ENCODE measurements at regions not wholly inside any gene's neighbourhood (a gene's known extent, or its start where the extent isn't known, plus 50 kb on each side); places are given as distances from the start of the nearest gene placed in this dataset.

GRCh38 chr20:39298121-39298520 lies 336.0 kb downstream of the DHX35 start (continued):
- TF ChIP-seq PRDM2 (tag by site-specific recombination; IDR thresholded peaks at IDR 0.05; ENCODE audit: borderline replicate concordance) = no peak
- no peak for TF ChIP-seq ZNF157 (tag by site-specific recombination; IDR thresholded peaks at IDR 0.05)
- TF ChIP-seq ZNF830 (tag by site-specific recombination; IDR thresholded peaks at IDR 0.05; ENCODE audit: low read depth) = no peak
- TF ChIP-seq ELK4 (IDR thresholded peaks at IDR 0.05; ENCODE audit: borderline replicate concordance, low read depth, low read length) = no peak
- no peak for TF ChIP-seq ZNF639 (tag by site-specific recombination; IDR thresholded peaks at IDR 0.05)
- TF ChIP-seq, protein P1, sequence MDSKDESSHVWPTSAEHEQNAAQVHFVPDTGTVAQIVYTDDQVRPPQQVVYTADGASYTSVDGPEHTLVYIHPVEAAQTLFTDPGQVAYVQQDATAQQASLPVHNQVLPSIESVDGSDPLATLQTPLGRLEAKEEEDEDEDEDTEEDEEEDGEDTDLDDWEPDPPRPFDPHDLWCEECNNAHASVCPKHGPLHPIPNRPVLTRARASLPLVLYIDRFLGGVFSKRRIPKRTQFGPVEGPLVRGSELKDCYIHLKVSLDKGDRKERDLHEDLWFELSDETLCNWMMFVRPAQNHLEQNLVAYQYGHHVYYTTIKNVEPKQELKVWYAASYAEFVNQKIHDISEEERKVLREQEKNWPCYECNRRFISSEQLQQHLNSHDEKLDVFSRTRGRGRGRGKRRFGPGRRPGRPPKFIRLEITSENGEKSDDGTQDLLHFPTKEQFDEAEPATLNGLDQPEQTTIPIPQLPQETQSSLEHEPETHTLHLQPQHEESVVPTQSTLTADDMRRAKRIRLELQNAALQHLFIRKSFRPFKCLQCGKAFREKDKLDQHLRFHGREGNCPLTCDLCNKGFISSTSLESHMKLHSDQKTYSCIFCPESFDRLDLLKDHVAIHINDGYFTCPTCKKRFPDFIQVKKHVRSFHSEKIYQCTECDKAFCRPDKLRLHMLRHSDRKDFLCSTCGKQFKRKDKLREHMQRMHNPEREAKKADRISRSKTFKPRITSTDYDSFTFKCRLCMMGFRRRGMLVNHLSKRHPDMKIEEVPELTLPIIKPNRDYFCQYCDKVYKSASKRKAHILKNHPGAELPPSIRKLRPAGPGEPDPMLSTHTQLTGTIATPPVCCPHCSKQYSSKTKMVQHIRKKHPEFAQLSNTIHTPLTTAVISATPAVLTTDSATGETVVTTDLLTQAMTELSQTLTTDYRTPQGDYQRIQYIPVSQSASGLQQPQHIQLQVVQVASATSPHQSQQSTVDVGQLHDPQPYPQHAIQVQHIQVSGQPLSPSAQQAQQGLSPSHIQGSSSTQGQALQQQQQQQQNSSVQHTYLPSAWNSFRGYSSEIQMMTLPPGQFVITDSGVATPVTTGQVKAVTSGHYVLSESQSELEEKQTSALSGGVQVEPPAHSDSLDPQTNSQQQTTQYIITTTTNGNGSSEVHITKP (tag by site-specific recombination; IDR thresholded peaks at IDR 0.05) = no peak
- no peak for TF ChIP-seq ZSCAN5A (tag by site-specific recombination; IDR thresholded peaks at IDR 0.05)
- TF ChIP-seq, protein P2, sequence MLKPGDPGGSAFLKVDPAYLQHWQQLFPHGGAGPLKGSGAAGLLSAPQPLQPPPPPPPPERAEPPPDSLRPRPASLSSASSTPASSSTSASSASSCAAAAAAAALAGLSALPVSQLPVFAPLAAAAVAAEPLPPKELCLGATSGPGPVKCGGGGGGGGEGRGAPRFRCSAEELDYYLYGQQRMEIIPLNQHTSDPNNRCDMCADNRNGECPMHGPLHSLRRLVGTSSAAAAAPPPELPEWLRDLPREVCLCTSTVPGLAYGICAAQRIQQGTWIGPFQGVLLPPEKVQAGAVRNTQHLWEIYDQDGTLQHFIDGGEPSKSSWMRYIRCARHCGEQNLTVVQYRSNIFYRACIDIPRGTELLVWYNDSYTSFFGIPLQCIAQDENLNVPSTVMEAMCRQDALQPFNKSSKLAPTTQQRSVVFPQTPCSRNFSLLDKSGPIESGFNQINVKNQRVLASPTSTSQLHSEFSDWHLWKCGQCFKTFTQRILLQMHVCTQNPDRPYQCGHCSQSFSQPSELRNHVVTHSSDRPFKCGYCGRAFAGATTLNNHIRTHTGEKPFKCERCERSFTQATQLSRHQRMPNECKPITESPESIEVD (tag by site-specific recombination; IDR thresholded peaks at IDR 0.05) = no peak

DNA sequence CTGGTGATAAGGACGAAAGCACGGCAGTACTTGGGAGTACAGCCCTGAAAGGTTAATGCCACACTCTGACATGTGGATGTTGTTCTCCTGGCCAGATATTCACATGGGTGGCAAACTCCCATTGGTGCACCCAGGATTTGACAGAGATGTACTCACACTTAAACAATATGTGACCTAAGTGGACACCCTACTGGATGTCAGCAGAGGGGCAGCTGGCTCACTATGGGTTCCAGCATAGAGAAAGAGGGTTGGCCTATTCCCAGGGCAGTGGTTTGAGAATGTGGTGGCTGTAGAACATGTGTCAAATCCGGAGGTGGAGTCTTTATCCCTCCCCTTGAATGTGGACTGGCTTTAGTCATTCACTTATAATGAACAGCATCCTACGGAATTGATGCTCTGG lies 333.2 kb downstream of the DHX35 start:
- no peak overlapping the region for H3K27ac ChIP-seq (ENCODE audit: extremely low read depth, low read depth, low read length)
- no peaks in the 10 kb centered on the region for H3K36me3 ChIP-seq (ENCODE audit: control insufficient read depth in 2 of 2, insufficient read depth in 1 of 2, low read length in 2 of 2)
- POLR2A ChIA-PET = no interaction called here
- H3K4me3 ChIP-seq (ENCODE audit: low read depth, low read length) = no peak overlapping the region
- no peaks in the 10 kb centered on the region for H3K9me3 ChIP-seq (ENCODE audit: control insufficient read depth, insufficient read depth, low read depth, low read length)
- no peaks in the 10 kb centered on the region for H3K4me1 ChIP-seq (ENCODE audit: control insufficient read depth, insufficient read depth, low read length)
- CTCF ChIA-PET = no interaction called here
- TF ChIP-seq ZBTB17 (tag by site-specific recombination; IDR thresholded peaks at IDR 0.05) = no peak
- TF ChIP-seq ZNF10 (tag by site-specific recombination; IDR thresholded peaks at IDR 0.05) = no peak
- TF ChIP-seq ZNF26 (tag by site-specific recombination; IDR thresholded peaks at IDR 0.05) = no peak
- TF ChIP-seq, protein P3, sequence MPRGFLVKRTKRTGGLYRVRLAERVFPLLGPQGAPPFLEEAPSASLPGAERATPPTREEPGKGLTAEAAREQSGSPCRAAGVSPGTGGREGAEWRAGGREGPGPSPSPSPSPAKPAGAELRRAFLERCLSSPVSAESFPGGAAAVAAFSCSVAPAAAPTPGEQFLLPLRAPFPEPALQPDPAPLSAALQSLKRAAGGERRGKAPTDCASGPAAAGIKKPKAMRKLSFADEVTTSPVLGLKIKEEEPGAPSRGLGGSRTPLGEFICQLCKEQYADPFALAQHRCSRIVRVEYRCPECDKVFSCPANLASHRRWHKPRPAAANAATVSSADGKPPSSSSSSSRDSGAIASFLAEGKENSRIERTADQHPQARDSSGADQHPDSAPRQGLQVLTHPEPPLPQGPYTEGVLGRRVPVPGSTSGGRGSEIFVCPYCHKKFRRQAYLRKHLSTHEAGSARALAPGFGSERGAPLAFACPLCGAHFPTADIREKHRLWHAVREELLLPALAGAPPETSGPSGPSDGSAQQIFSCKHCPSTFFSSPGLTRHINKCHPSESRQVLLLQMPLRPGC (tag by site-specific recombination; IDR thresholded peaks at IDR 0.05) = no peak
- no peak for TF ChIP-seq KLF7 (tag by site-specific recombination; IDR thresholded peaks at IDR 0.05; ENCODE audit: borderline replicate concordance)
- TF ChIP-seq ZNF114 (tag by site-specific recombination; IDR thresholded peaks at IDR 0.05) = no peak
- TF ChIP-seq ZNF155 (tag by site-specific recombination; IDR thresholded peaks at IDR 0.05) = no peak
- TF ChIP-seq ZNF544 (tag by site-specific recombination; IDR thresholded peaks at IDR 0.05) = no peak
- TF ChIP-seq SETDB1 (IDR thresholded peaks at IDR 0.05; ENCODE audit: insufficient read length, low read length) = no peak
- TF ChIP-seq ZBTB7A (tag by site-specific recombination; IDR thresholded peaks at IDR 0.05; ENCODE audit: low read depth) = no peak

All from HEK293 (cell line).